CD14-positive monocyte (primary cell): ENCODE measurements at regions not wholly inside any gene's neighbourhood (a gene's known extent, or its start where the extent isn't known, plus 50 kb on each side); places are given as distances from the start of the nearest gene placed in this dataset.

ENCODE experiments used
- DNase-seq, 3 donors: peaks; one replicate each; pipeline ENCODE4 v3.0.0-alpha.2; 2011 to 2022
- H2AFZ ChIP-seq: 2 replicates; pipeline ENCODE4 v1.6.0; 2012; ENCODE audit warnings: mild to moderate bottlenecking, low read depth, low read length, inconsistent platforms; ENCODE audit not compliant: insufficient read depth, poor library complexity, severe bottlenecking
- H3K27ac ChIP-seq, 2 donors: 1 replicate in 1 of 2; 2 replicates in 1 of 2; pipeline ENCODE4 v1.5.1; 2012 to 2013; ENCODE audit warnings: low read length in 2 of 2, control low read depth in 1 of 2, inconsistent platforms in 1 of 2, low read depth in 1 of 2, mild to moderate bottlenecking in 1 of 2
- H3K27me3 ChIP-seq, 2 donors: one replicate each; pipeline versions ENCODE4 v1.6.0 to v1.6.1; 2011 to 2013; ENCODE audit warnings: low read length in 2 of 2; ENCODE audit not compliant: control insufficient read depth in 2 of 2, insufficient read depth in 2 of 2
- H3K36me3 ChIP-seq, 2 donors: replicated peaks in 1 of 2; 1 replicate in 1 of 2; 2 replicates in 1 of 2; pipeline versions ENCODE4 v1.5.1 to v1.6.1; 2012 to 2013; ENCODE audit warnings: low read length in 2 of 2, control low read depth in 1 of 2, inconsistent platforms in 1 of 2, mild to moderate bottlenecking in 1 of 2; ENCODE audit not compliant: insufficient read depth in 2 of 2, control insufficient read depth in 1 of 2
- H3K4me1 ChIP-seq, 2 donors: 1 replicate in 1 of 2; 2 replicates in 1 of 2; pipeline versions ENCODE4 v1.5.1 to v1.6.1; 2012 to 2013; ENCODE audit warnings: low read length in 2 of 2, control low read depth in 1 of 2, inconsistent platforms in 1 of 2, mild to moderate bottlenecking in 1 of 2, moderate library complexity in 1 of 2; ENCODE audit not compliant: insufficient read depth in 2 of 2, control insufficient read depth in 1 of 2
- H3K4me2 ChIP-seq: replicated peaks from 2 replicates; pipeline ENCODE3; 2012; ENCODE audit warnings: low read length, moderate library complexity, mild to moderate bottlenecking; ENCODE audit not compliant: poor library complexity, severe bottlenecking; ENCODE audit errors: extremely low read depth
- H3K4me3 ChIP-seq, 3 experiments: fragments of 200-600 bp in 1 of 3; sonication (generic) in 1 of 3; replicated peaks in 1 of 3; 1 replicate in 2 of 3; 2 replicates in 1 of 3; pipeline ENCODE4 v1.5.1; 2011 to 2013; ENCODE audit warnings: low read length in 3 of 3, mild to moderate bottlenecking in 3 of 3, control low read depth in 2 of 3, low read depth in 2 of 3, inconsistent platforms in 1 of 3, moderate library complexity in 1 of 3
- H3K79me2 ChIP-seq: 2 replicates; pipeline ENCODE4 v1.6.0; 2012; ENCODE audit warnings: mild to moderate bottlenecking, control low read depth, inconsistent platforms, low read length, moderate library complexity; ENCODE audit not compliant: insufficient read depth
- H3K9ac ChIP-seq: 2 replicates; pipeline ENCODE4 v1.6.0; 2017; ENCODE audit warnings: low read length, mild to moderate bottlenecking; ENCODE audit not compliant: insufficient read depth, poor library complexity, severe bottlenecking
- H3K9me3 ChIP-seq, 2 donors: replicated peaks in 1 of 2; 1 replicate in 1 of 2; 2 replicates in 1 of 2; pipeline versions ENCODE4 v1.5.1 to v1.6.1; 2012 to 2013; ENCODE audit warnings: low read length in 2 of 2, control low read depth in 1 of 2; ENCODE audit not compliant: control insufficient read depth in 1 of 2, insufficient read depth in 1 of 2
- H4K20me1 ChIP-seq: 2 replicates; pipeline ENCODE4 v1.6.0; 2012; ENCODE audit warnings: mild to moderate bottlenecking, low read length, control low read depth, moderate library complexity; ENCODE audit not compliant: insufficient read depth
- H3K27ac Mint-ChIP-seq, 7 donors: one replicate each; pipeline ENCODE4 v1.8.0; 2020; ENCODE audit warnings: mild to moderate bottlenecking in 7 of 7, mixed read lengths in 7 of 7, moderate library complexity in 6 of 7, inconsistent platforms in 2 of 7
- H3K27me3 Mint-ChIP-seq, 3 donors: one replicate each; pipeline ENCODE4 v1.8.0; 2021 to 2022; ENCODE audit warnings: low read depth in 3 of 3, mild to moderate bottlenecking in 3 of 3, mixed read lengths in 3 of 3, moderate library complexity in 3 of 3, inconsistent platforms in 1 of 3
- H3K36me3 Mint-ChIP-seq, 2 donors: one replicate each; pipeline ENCODE4 v1.8.0; 2020; ENCODE audit warnings: mixed read lengths in 2 of 2, inconsistent platforms in 1 of 2, mild to moderate bottlenecking in 1 of 2
- H3K4me1 Mint-ChIP-seq: one replicate; pipeline ENCODE4 v1.8.0; 2020; ENCODE audit warnings: mild to moderate bottlenecking, mixed read lengths
- H3K4me3 Mint-ChIP-seq, 2 donors: one replicate each; pipeline ENCODE4 v1.8.0; 2020; ENCODE audit warnings: mild to moderate bottlenecking in 2 of 2, mixed read lengths in 2 of 2, moderate library complexity in 1 of 2
- H3K9me3 Mint-ChIP-seq, 7 donors: one replicate each; pipeline ENCODE4 v1.8.0; 2020 to 2022; ENCODE audit warnings: mixed read lengths in 7 of 7, mild to moderate bottlenecking in 6 of 7, moderate library complexity in 6 of 7, inconsistent platforms in 2 of 7
- WGBS: methylation state at CpG from one replicate; pipeline ENCODE4 v1.1.5; 2013; ENCODE audit warnings: missing lambda C conversion rate; ENCODE audit not compliant: insufficient coverage; 5-methylcytosine and 5-hydroxymethylcytosine counted together
- intact Hi-C, 2 donors: fragments of 100-400 bp; cut with micrococcal nuclease; formaldehyde crosslinking; loops; one replicate each; pipeline versions ENCODE4 v1.15.0 to v1.15.1; 2023
- TF ChIP-seq, protein P1 (sequence below): fragments of 200-600 bp; IDR thresholded peaks from one replicate; pipeline ENCODE4 v1.8.0; 2022; ENCODE audit warnings: antibody characterized with exemption, mild to moderate bottlenecking

DNA sequence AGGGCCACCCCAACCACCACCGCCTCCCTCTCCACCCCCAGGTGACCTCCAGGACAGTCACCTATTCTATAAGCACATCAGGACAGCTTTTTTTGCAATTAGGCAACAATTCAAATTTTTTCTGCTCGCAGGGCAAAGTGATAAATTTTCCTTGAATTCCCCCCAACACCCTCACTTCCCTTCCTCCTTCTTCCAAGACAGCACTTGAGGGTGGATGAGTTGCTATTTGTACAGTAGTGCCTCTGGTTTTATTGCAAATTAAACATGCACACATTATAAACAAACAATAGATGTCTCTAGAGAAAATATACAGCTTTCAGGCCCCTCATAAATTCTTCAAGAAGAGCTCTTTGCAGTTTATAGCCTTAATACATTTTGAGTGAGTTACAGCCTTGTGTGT lies 80.9 kb upstream of the USP47 start:
- TF ChIP-seq, protein P1, sequence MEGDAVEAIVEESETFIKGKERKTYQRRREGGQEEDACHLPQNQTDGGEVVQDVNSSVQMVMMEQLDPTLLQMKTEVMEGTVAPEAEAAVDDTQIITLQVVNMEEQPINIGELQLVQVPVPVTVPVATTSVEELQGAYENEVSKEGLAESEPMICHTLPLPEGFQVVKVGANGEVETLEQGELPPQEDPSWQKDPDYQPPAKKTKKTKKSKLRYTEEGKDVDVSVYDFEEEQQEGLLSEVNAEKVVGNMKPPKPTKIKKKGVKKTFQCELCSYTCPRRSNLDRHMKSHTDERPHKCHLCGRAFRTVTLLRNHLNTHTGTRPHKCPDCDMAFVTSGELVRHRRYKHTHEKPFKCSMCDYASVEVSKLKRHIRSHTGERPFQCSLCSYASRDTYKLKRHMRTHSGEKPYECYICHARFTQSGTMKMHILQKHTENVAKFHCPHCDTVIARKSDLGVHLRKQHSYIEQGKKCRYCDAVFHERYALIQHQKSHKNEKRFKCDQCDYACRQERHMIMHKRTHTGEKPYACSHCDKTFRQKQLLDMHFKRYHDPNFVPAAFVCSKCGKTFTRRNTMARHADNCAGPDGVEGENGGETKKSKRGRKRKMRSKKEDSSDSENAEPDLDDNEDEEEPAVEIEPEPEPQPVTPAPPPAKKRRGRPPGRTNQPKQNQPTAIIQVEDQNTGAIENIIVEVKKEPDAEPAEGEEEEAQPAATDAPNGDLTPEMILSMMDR = no peak
- Histone ChIP-seq H3K4me1 (no peaks in the 10 kb centered on the region), H4K20me1 (no peaks in the 10 kb centered on the region), H3K4me3 (no peak overlapping the region), H3K27me3 (peaks cover 4 to 5% of the 10 kb centered on the region in 2 donors), H3K9ac (no peak overlapping the region), H3K36me3 (no peaks in the 10 kb centered on the region), H3K4me2 (no peak overlapping the region), H3K9me3 (no peaks in the 10 kb centered on the region), H2AFZ (no peak overlapping the region), H3K27ac (no peak overlapping the region), H3K79me2 (no peaks in the 10 kb centered on the region)
- DNase-seq = no peak
- peaks cover 7 to 9% (median 7%) of the 10 kb centered on the region in 3 donors for H3K27me3 Mint-ChIP-seq
- no peaks in the 10 kb centered on the region for H3K36me3 Mint-ChIP-seq
- H3K27ac Mint-ChIP-seq = no peak overlapping the region
- H3K9me3 Mint-ChIP-seq = peaks cover 0 to 2% (median 0%) of the 10 kb centered on the region in 7 donors
- WGBS = 100% methylated on average over 1 of the region's 2 CpGs
- no peaks in the 10 kb centered on the region for H3K4me1 Mint-ChIP-seq
- intact Hi-C loops = no loop called here
- no peak overlapping the region for H3K4me3 Mint-ChIP-seq

DNA sequence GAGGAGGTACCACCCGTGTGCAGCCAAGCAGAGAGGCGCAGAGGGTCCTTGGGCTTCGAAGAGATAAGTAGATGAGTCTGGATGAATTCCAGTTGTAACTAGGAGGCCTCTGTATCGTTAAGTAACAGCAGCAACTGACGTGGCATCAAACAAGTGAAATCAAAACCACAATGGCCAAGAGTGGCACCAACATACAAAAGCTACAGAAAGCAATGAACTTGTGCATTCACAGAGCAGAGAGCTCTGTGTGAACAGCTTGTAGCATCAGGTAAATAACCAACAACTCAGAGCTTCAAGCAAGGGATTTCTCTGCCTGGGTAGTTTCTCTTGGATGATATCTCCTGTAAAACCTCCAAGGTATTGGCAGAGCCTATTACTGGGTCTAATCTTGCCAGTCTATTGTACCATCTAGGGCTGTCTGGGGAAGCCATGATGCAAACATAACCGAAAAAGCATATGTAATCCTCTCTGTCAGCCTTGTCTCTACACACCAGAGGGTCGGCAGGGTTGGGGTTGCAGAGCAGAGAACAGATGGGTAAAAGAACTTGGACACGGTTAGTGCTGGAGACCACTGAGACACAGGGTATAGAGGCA lies 83.1 kb upstream of the USP47 start:
- H3K4me1 Mint-ChIP-seq = no peaks in the 10 kb centered on the region
- peaks cover 0 to 2% (median 0%) of the 10 kb centered on the region in 7 donors for H3K9me3 Mint-ChIP-seq
- H3K27me3 Mint-ChIP-seq = peaks cover 2 to 7% (median 4%) of the 10 kb centered on the region in 3 donors
- no peak overlapping the region for H3K27ac ChIP-seq
- H3K79me2 ChIP-seq = no peaks in the 10 kb centered on the region
- no peak overlapping the region for H2AFZ ChIP-seq
- 90% methylated on average over 5 of the region's 8 CpGs for WGBS
- no peak overlapping the region for H3K9ac ChIP-seq
- H3K9me3 ChIP-seq = no peaks in the 10 kb centered on the region
- DNase-seq = no peak
- intact Hi-C loops = no loop called here
- H4K20me1 ChIP-seq = no peaks in the 10 kb centered on the region
- H3K27ac Mint-ChIP-seq = no peak overlapping the region
- H3K4me2 ChIP-seq = no peak overlapping the region
- TF ChIP-seq, protein P1 = no peak
- no peaks in the 10 kb centered on the region for H3K36me3 Mint-ChIP-seq
- H3K4me3 ChIP-seq = no peak overlapping the region
- no peak overlapping the region for H3K4me3 Mint-ChIP-seq
- peaks cover 0 to 3% of the 10 kb centered on the region in 2 donors for H3K27me3 ChIP-seq
- no peaks in the 10 kb centered on the region for H3K36me3 ChIP-seq
- no peaks in the 10 kb centered on the region for H3K4me1 ChIP-seq
